Activated B cell treated with CpG ODN at 0.5 μM for 24 hours (primary cell): ENCODE measurements at regions not wholly inside any gene's neighbourhood (a gene's known extent, or its start where the extent isn't known, plus 50 kb on each side); places are given as distances from the start of the nearest gene placed in this dataset.

Experiments
- ATAC-seq: fragments of 200-7000 bp; cut with Tn5 transposase; one replicate; pipeline ENCODE4 v1.10.0; 2021; ENCODE audit warnings: low read depth, mild to moderate bottlenecking, moderate library complexity
- CTCF ChIA-PET: fragments of 350-600 bp; sonication (Branson Sonifier 250); formaldehyde crosslinking; loops from one replicate; lab custom pipeline; 2021; ENCODE audit warnings: antibody characterized with exemption; lab: Charles Lee
- POLR2A ChIA-PET: fragments of 350-600 bp; sonication (Branson Sonifier 250); formaldehyde crosslinking; loops from one replicate; lab custom pipeline; 2021; ENCODE audit warnings: antibody characterized with exemption; lab: Charles Lee
- DNase-seq: peaks from one replicate; pipeline ENCODE4 v3.0.0; 2022
- H3K27ac Mint-ChIP-seq: one replicate; pipeline ENCODE4 v1.8.0; 2020; ENCODE audit warnings: mixed read lengths
- H3K27me3 Mint-ChIP-seq: one replicate; pipeline ENCODE4 v1.8.0; 2021; ENCODE audit warnings: mixed read lengths
- H3K36me3 Mint-ChIP-seq: one replicate; pipeline ENCODE4 v1.8.0; 2021; ENCODE audit warnings: low read depth, mixed read lengths
- H3K4me1 Mint-ChIP-seq: one replicate; pipeline ENCODE4 v1.8.0; 2021; ENCODE audit warnings: mixed read lengths
- H3K4me3 Mint-ChIP-seq: one replicate; pipeline ENCODE4 v1.8.0; 2020; ENCODE audit warnings: mild to moderate bottlenecking, mixed read lengths
- H3K9me3 Mint-ChIP-seq: one replicate; pipeline ENCODE4 v1.8.0; 2020; ENCODE audit warnings: mixed read lengths
- intact Hi-C: fragments of 100-400 bp; cut with micrococcal nuclease; formaldehyde crosslinking; loops from one replicate; pipeline ENCODE4 v1.15.1; 2024
- TF ChIP-seq, protein P1 (sequence below): fragments of 200-600 bp; IDR thresholded peaks from one replicate; pipeline ENCODE4 v1.8.0; 2022; ENCODE audit warnings: antibody characterized with exemption, mild to moderate bottlenecking

DNA sequence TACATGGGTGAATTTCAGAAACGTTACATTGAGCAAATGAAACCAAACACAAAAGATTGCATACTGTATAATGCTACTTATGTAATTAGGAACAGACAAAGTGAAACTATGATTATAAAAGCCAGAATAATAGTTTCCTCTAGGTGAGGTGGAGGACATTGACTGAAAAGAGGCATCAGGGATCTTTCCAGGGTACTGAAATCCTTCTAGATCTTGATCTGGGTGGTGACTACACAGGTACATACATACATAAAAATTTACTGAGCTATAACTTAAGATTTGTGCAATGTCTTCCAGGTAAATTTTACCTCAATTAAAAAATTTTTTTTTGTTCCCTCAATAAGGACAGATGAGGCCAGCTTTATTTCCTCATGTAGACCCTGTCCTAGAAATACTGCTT, 665.6 kb upstream of the UBE2E2 start:
- Mint-ChIP-seq H3K27ac (no peak overlapping the region), H3K4me1 (no peaks in the 10 kb centered on the region), H3K4me3 (no peak overlapping the region), H3K27me3 (no peaks in the 10 kb centered on the region), H3K9me3 (peaks cover 8% of the 10 kb centered on the region), H3K36me3 (no peaks in the 10 kb centered on the region)
- ATAC-seq (no peak), DNase-seq (no peak)
- CTCF ChIA-PET = no interaction called here
- TF ChIP-seq, protein P1, sequence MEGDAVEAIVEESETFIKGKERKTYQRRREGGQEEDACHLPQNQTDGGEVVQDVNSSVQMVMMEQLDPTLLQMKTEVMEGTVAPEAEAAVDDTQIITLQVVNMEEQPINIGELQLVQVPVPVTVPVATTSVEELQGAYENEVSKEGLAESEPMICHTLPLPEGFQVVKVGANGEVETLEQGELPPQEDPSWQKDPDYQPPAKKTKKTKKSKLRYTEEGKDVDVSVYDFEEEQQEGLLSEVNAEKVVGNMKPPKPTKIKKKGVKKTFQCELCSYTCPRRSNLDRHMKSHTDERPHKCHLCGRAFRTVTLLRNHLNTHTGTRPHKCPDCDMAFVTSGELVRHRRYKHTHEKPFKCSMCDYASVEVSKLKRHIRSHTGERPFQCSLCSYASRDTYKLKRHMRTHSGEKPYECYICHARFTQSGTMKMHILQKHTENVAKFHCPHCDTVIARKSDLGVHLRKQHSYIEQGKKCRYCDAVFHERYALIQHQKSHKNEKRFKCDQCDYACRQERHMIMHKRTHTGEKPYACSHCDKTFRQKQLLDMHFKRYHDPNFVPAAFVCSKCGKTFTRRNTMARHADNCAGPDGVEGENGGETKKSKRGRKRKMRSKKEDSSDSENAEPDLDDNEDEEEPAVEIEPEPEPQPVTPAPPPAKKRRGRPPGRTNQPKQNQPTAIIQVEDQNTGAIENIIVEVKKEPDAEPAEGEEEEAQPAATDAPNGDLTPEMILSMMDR = no peak
- intact Hi-C loops = no loop called here
- POLR2A ChIA-PET = no interaction called here

DNA sequence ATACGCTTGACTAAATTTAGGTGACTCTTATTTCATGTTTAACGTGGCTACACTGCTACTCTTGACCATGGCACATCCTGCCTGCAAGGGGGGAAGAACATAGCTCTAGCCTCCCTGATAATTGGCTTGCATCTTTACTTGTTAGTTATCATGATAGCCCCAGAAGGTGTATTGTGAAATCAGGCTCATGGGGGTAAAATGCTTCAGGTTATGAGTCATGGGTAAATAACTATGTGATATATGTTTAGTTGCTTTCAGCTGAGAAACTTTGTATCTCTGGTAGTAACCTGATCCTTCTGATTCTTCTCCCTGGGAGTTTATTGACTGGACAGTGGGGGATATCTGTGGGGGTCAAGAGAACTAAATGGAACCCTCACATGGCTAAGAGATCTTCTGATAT, 660.8 kb upstream of the UBE2E2 start:
- ChIA-PET POLR2A (no interaction called here), CTCF (no interaction called here)
- no peaks in the 10 kb centered on the region for H3K36me3 Mint-ChIP-seq
- peaks cover 3% of the 10 kb centered on the region for H3K9me3 Mint-ChIP-seq
- no peaks in the 10 kb centered on the region for H3K4me1 Mint-ChIP-seq
- DNase-seq (no peak), ATAC-seq (no peak)
- H3K27ac Mint-ChIP-seq = no peak overlapping the region
- TF ChIP-seq, protein P1 = no peak
- intact Hi-C loops = no loop called here
- H3K4me3 Mint-ChIP-seq = no peak overlapping the region
- no peaks in the 10 kb centered on the region for H3K27me3 Mint-ChIP-seq

DNA sequence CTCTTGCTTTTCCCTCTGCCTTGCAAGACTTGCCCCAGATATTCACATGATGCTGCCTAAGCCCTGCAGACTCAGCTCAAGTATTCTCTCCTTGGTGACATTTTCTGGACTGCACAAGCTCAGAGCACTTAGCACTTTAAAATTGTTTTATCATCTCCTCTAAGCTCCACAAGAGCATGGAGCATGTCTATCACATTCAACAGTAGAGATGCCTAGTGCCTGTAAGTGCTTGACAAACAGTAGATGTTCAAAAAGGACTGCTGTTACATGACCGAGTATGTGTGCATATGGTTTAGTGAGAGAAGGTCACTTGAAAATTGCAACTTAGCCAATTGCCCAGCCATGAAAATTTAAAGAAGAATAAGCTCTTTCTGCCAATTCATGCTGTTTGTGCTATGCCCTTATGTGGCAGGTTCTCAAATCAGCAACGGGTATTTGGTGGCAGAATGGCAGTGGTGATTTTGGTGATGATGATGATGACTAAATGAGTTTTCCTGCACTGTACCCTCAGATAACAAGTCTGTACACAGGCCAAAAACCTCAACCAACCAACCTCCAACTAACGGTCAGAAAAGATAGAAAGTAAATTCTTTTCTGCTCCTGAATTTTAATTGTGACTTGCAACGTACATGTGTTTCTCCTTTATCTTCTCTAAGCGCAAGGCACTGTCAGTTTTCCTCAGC, 647.2 kb upstream of the UBE2E2 start:
- CTCF ChIA-PET = no interaction called here
- Mint-ChIP-seq H3K27me3 (no peaks in the 10 kb centered on the region), H3K9me3 (no peaks in the 10 kb centered on the region), H3K27ac (no peak overlapping the region), H3K4me3 (no peak overlapping the region), H3K36me3 (no peaks in the 10 kb centered on the region), H3K4me1 (no peaks in the 10 kb centered on the region)
- POLR2A ChIA-PET = no interaction called here
- intact Hi-C loops = no loop called here
- no peak for DNase-seq
- TF ChIP-seq, protein P1 = no peak
- ATAC-seq = no peak

DNA sequence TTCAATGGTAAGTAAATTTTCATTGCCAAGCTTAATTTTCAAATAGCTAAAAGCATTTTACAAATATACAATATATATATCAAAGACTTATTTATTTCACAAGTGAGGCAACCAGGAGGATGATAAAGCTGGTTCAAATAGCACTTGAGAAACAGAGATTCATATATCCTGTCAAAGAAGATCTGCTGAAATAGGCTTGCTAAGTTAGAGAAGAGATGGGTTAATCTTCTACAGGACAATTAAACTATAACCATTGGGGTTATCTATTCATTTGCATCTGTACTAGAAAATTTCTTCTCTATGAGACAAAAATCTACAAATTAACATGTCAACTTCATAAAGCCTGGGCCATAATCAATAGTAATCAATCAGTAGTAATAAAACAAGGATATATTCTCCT, 637.7 kb upstream of the UBE2E2 start:
- Mint-ChIP-seq H3K4me1 (no peaks in the 10 kb centered on the region), H3K9me3 (no peaks in the 10 kb centered on the region), H3K4me3 (no peak overlapping the region), H3K27me3 (no peaks in the 10 kb centered on the region), H3K36me3 (no peaks in the 10 kb centered on the region), H3K27ac (no peak overlapping the region)
- no peak for ATAC-seq
- intact Hi-C loops = loop anchor here (2.0 to 5.0 kb wide), 3 partner anchors 321 to 1672 kb away; no protein-coding TSS in a partner anchor
- CTCF ChIA-PET = no interaction called here
- TF ChIP-seq, protein P1 = no peak
- POLR2A ChIA-PET = no interaction called here
- no peak for DNase-seq

DNA sequence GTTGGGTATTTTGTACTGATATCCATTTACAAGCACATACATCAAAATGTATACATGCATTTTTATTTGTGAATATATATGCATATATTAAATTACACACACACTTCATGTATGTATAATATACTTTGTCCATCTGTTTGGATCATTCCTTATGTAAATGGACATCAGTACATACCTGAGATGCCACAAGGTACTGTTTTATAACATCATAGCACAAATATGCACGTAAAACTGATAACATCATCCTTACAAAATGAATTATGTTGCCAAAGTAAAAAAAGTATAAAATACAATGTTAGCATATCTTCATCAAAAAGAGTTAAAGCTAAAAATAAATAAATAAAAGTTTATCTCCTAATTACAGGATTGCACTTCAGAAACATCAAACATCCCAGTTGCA, 634.8 kb upstream of the UBE2E2 start:
- ATAC-seq (no peak), DNase-seq (no peak)
- H3K27me3 Mint-ChIP-seq = no peaks in the 10 kb centered on the region
- H3K9me3 Mint-ChIP-seq = no peaks in the 10 kb centered on the region
- no peak overlapping the region for H3K4me3 Mint-ChIP-seq
- H3K27ac Mint-ChIP-seq = no peak overlapping the region
- H3K4me1 Mint-ChIP-seq = no peaks in the 10 kb centered on the region
- ChIA-PET POLR2A (no interaction called here), CTCF (interaction anchor here (1.1 kb wide), 1 partner anchor 19 kb away, joined by 3 read pairs; no protein-coding TSS in a partner anchor)
- no peaks in the 10 kb centered on the region for H3K36me3 Mint-ChIP-seq
- intact Hi-C loops = loop anchor here (5.0 kb wide), 1 partner anchor 1669 kb away; no protein-coding TSS in a partner anchor
- TF ChIP-seq, protein P1 = no peak
